ENCODE measurements at regions not wholly inside any gene's neighbourhood (a gene's known extent, or its start where the extent isn't known, plus 50 kb on each side); places are given as distances from the start of the nearest gene placed in this dataset.
A peak's percentile ranks its signal among the peaks of the same experiment; 100 is the strongest.

GRCh38 chr1:172912765-172913260 is 137.9 kb downstream of the TNFSF18 start:
- Histone ChIP-seq H3K27ac (replicated peaks) (no peak overlapping the region), H3K27me3 (ENCODE audit: insufficient read depth, poor library complexity, severe bottlenecking) (no peaks in the 10 kb centered on the region), H3K4me3 (replicated peaks; ENCODE audit: insufficient read depth, low read length) (no peak overlapping the region)
- TF ChIP-seq CTCF (IDR thresholded peaks at IDR 0.05; ENCODE audit: insufficient read depth, low read length): no peak
- TF ChIP-seq SPI1 (IDR thresholded peaks at IDR 0.05; ENCODE audit: borderline replicate concordance, low read depth): no peak
- TF ChIP-seq REST (IDR thresholded peaks at IDR 0.05; ENCODE audit: insufficient replicate concordance, low read depth): no peak
- TF ChIP-seq GABPA (IDR thresholded peaks at IDR 0.05; ENCODE audit: low read depth): no peak
- no peak for TF ChIP-seq POLR2AphosphoS5 (IDR thresholded peaks at IDR 0.05; ENCODE audit: low read depth)
- no peak for DNase-seq (ENCODE audit: low read depth in 1 of 2, low spot score in 1 of 2)

GRCh38 chr1:172914501-172915144 is 136.1 kb downstream of the TNFSF18 start:
- no peak for TF ChIP-seq REST (IDR thresholded peaks at IDR 0.05; ENCODE audit: insufficient replicate concordance, low read depth)
- no peak for TF ChIP-seq CTCF (IDR thresholded peaks at IDR 0.05; ENCODE audit: insufficient read depth, low read length)
- no peak for TF ChIP-seq POLR2AphosphoS5 (IDR thresholded peaks at IDR 0.05; ENCODE audit: low read depth)
- no peak for TF ChIP-seq GABPA (IDR thresholded peaks at IDR 0.05; ENCODE audit: low read depth)
- peak; percentile 26; the same call in 1 of the 2 replicates for TF ChIP-seq SPI1 (IDR thresholded peaks at IDR 0.05; ENCODE audit: borderline replicate concordance, low read depth)
- no peak overlapping the region for H3K4me3 ChIP-seq (replicated peaks; ENCODE audit: insufficient read depth, low read length)
- H3K27me3 ChIP-seq (ENCODE audit: insufficient read depth, poor library complexity, severe bottlenecking): no peaks in the 10 kb centered on the region
- H3K27ac ChIP-seq (replicated peaks): no peak overlapping the region
- no peak for DNase-seq (ENCODE audit: low read depth in 1 of 2, low spot score in 1 of 2)

GRCh38 chr1:172915271-172915670 is 135.5 kb downstream of the TNFSF18 start:
- H3K27me3 ChIP-seq (ENCODE audit: insufficient read depth, poor library complexity, severe bottlenecking): no peaks in the 10 kb centered on the region
- DNase-seq (ENCODE audit: low read depth in 1 of 2, low spot score in 1 of 2): no peak
- no peak overlapping the region for H3K27ac ChIP-seq (replicated peaks)
- TF ChIP-seq REST (IDR thresholded peaks at IDR 0.05; ENCODE audit: insufficient replicate concordance, low read depth) (no peak), SPI1 (IDR thresholded peaks at IDR 0.05; ENCODE audit: borderline replicate concordance, low read depth) (peak; percentile 43; the same call in 1 of the 2 replicates)
- H3K4me3 ChIP-seq (replicated peaks; ENCODE audit: insufficient read depth, low read length): no peak overlapping the region
